Forelimb muscle (tissue), 1 donor: ENCODE measurements at regions not wholly inside any gene's neighbourhood (a gene's known extent, or its start where the extent isn't known, plus 50 kb on each side); places are given as distances from the start of the nearest gene placed in this dataset.

Experiments
- DNase-seq: peaks from one replicate; pipeline ENCODE4 v3.0.0-alpha.2; 2013; ENCODE audit warnings: low read depth

DNA sequence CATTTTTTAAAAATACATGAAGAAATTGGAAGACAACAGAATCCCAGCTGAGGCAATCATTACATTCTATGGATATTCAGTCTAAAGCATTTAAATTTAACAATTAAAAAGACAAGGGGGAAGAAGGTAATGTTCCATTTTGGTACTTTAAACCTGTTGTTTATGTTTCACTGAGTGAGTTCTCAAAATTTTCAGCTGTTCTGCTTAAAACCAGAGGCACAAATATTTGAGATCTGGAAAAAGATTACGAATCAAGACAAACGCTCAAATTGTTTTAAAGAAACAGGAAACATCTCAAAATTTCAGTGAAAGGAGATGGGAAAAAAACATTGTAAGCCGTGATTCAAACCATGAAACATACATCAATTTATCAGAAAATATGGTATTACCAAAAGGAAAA lies 656.2 kb upstream of the CHAC2 start:
- no peak for DNase-seq

DNA sequence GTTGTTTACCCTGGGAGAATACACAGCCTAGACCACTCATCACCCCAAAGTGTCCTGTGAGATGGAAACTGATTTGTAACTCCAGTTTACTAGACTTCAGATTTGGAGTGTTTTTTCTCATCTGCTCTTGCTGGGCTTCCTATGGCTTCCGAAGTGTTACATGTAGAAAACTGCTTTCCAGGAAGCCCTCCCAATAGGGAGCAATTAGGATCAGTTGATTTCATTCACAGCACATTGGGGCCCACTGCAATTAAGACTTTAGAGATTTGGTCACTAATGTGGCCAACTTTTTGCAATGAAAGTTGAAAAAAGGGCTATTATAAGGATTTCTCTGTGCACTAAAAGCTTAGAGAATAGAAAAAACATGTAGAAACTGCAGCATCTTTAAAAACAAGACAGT lies 656.6 kb upstream of the CHAC2 start:
- DNase-seq, result no peak

DNA sequence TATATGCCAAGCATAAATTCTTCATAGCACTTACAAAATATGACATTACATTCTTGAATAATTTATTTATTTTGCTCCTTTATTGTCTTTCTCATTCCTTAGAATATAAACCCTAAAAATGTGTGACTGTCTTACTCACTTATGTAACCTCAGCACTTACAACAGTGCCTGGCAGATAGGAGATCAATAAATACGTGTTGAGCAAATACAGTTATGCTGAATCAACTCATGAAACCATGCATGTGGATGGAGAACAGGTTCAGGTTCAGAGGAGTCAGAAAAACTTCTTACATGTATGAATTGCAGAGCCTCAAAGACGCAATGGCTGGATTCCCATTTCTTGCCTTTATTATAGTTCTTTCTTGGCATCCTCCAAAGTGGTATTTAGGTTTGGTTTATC lies 659.4 kb upstream of the CHAC2 start:
- DNase-seq, result no peak

DNA sequence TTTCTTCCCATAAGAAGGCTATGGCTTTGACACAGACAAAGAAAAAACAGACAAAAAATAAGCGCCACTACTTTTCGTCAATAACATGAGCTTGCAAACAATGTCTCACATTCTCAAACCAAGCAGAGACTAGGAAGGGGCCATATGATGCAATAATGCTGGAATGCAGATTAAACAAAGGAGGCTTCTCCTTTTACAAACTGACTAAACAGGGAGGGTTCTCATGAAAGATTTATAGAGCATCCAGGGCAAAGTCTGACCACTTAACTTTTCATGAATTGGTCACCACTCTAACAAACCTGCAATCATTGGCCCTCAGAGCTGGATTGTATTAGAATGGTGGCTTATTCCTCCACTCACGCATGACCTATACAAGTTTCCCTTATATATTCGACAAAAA lies 663.3 kb upstream of the CHAC2 start:
- no peak for DNase-seq

DNA sequence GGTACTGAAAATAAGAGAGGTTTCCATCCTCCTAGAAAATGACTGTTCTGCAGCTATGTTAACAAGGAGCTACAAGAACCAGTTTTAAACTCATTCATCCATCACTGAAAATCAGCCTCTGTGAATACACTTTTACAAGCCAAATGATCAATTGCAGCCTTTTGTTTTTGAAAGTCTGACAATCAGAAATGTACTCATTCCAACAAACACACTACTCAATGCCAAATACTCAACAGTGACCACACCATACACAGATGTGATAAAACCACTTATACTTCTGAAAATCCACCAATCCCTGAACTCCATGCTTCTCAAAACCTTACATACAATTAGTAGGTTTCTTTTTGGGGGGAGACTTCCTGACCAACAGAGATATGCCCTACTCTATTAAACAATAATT lies 663.9 kb upstream of the CHAC2 start:
- no peak for DNase-seq

DNA sequence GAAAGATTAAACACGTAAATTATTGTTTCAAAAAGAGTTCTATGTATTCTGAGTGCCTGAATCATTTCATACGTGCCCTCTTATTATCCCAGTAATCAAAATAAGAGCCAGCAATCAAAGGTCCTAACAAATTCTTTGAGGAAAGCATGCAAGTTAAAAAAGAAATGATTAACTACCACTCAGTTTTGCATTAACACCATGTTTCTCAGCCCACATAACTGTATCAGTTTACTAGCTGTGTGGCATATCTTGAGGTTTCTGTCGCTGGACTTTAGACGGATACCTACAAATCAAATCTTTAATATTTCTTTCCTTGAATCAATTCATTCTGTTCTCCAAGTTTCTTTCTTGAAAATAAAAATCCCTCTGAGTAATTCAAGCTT lies 668.9 kb upstream of the CHAC2 start:
- no peak for DNase-seq

DNA sequence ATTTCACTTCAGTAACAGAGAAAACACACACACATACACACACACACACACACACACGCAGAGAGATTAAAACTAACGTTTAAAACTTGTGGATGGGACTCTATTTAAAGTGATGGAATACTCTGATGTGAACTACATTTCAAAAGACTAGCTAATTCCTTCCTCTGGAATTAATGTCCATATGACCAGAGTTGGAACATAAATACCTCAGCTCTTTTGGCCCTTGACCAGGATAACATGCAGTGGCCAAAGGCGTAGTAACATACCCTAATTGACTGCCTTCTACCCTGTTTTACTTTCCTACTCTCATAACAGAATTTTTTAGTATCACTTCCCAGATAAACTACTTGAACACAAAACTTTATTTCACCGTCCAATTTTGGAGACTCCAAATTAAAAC lies 671.3 kb upstream of the CHAC2 start:
- DNase-seq, result no peak

DNA sequence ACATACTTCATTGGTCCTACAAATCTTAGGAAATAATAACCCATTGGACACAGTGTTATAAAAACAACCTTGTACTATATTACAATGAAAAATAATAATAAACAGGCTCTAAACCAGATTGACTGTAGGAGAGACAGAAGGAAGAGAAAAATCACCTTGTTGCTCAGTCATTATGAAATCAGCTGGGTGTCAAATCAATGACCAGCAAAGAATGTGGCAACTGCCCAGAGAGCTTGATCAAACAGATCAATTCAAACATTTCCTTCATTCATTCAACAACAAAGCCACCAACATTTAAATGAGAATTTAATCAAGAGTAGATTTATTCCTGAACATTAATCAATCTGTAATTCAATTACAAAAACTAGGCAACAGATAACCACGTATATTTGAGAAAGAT lies 671.9 kb upstream of the CHAC2 start:
- no peak for DNase-seq

DNA sequence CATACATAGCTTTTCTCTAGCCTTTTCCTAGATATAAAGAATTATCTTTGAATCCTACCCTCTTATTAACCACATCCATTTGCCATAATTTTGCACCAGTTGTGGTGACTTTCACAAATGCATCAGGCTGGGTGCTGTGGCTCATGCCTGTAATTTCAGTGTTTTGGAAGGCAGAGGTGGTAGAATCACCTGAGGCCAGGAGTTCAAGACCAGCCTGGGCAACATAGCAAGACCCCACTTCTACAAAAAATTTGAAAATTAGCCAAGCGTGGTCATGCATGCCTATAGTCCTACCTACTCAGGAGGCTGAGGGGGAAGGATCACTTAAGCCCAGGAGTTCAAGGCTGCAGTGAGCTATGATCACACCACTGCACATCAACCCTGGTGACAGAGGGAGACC lies 672.4 kb upstream of the CHAC2 start:
- DNase-seq, result no peak

DNA sequence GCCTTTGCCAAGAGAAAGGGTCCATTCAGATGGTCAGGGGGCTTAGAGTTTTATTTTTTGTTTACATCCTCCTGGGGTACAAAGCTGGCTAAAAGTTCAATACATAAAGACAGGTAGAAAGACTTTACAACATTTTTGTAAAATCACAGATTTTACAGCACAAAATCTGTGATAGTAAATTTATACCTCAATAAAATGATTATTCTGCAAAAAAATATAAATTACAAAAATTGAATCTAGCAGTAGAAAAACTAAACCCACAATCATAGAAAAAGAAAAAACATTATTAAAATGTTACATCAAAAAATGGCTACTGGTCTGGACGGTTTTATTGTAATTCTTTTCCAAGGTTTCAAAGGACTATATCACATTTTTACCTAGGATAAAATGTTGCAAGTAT lies 674.2 kb upstream of the CHAC2 start:
- no peak for DNase-seq

DNA sequence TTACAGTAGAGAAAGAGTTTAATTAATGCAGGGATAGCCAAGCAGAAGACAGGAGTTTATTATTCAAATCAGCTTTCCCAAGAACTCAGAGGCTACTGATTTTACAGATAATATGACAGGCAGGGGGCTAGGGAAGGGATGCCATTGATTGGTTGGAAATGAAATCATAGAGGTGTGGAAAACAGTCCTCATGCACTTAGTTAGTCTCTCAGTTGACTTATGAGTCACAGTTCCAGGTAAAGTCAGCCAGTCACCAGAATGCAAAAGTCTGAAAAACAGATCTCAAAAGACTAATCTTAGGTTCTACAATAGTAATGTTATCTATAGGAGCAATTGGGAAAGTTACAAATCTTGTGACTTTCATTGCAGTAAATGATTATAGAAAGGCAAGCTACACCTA lies 676.4 kb upstream of the CHAC2 start:
- DNase-seq, result no peak

DNA sequence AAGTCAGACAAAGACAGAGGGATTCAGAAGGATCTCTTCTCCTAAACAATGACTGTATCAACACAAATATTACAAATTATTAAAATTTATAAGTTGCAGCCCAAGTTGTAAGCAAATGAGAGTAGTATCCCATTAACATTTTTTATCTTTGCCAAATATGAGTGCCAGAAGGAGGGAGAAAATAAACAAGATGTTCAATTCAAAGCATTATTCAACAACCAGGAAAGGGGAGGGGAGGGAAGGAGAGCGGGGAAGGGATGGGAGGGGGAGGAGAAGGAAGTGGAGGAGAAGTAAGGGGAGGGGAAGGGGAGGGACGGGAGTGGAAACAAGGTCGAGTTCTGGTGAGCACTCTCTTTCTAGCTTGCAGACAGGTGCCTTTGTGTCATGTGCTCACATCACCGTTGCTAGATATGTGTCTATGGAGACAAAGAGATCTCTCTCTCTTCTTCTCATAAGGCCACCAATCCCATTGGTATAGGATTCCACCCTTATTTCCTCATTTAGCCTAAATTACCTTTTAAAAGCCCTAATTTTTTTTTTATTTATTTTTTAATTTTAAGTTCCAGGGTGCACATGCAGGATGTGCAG lies 679.6 kb upstream of the CHAC2 start:
- DNase-seq, result no peak

DNA sequence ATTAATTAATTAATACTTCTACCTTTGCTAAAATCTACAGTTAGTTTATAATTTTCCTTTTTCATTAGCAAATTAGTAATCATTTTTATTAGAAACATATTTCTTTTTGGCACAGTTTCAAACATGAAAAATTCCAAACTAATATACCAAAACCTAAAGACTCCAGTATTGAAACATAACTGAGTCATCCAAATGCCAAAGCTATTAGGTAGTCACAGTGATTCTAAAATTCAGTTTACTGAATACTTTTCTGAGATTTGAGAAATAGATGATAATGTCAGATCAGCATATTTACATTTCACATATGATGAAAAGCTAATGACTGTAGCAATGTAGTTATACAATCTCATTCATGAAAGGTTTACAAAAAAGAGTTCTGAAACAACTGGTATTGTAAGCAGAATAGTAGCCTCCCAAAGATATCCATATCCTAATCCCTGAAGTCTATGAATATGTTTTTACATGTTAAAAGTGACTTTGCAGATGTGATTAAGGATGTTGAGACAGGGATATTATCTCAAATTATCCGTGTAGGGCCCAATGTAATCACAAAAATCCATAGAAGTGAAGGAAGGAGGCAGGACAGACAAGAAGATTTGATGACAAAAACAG lies 680.2 kb upstream of the CHAC2 start:
- no peak for DNase-seq

DNA sequence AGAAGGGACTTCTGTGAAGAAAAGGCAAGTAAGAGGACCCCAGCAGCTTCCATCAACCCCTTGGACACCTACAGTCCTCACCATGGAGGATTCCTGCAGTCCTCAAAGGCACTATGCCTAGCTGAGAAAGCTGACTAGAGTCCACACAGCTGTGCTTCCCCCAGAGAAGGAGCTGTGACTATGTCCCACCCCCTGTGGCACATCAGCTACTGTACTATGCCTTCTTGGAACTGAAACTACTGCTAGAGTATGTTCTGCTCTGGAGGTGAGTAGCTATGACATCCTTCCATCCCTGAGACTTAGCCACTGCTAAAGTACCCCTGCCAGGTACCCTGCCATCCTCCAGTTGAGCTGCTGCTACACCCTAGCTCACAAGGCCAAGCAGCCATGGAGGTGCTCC lies 690.2 kb upstream of the CHAC2 start:
- no peak for DNase-seq

DNA sequence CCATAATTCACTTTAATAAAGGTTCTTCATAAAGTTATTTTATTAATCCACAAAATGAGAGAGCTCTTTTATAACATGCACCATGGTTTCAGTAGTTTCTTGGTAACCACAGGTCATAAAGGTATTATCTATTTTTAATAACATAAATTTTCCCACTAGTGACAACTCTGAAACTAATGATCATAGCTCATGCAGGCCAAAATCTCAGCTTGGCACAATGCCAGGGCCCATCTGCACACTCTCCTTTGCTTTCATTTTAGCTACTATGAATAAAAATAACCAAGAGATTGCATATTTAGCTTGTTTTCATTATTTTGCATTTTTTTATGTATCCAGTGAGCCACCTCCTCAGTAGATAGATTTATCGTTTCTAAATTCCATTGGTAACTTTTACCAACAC lies 691.8 kb upstream of the CHAC2 start:
- no peak for DNase-seq

DNA sequence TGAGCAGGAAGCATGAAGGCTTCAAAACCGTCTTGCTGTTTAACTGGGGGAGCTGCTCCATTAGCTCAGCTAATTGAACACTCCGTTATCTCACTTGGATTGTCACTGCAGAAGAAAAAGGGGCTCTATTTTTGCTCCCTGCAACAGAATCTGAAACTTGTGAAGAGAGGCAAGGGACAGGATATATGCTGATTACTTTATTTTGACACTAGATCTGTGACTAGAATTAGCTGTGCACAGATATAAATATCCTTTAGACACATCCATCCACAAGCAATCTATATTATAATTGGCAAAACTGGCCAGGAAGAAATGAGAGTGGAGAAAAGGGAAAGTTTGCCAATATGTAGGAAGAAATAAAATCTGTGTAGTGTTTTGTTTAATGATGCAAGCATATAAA lies 700.1 kb upstream of the CHAC2 start:
- DNase-seq, result no peak

DNA sequence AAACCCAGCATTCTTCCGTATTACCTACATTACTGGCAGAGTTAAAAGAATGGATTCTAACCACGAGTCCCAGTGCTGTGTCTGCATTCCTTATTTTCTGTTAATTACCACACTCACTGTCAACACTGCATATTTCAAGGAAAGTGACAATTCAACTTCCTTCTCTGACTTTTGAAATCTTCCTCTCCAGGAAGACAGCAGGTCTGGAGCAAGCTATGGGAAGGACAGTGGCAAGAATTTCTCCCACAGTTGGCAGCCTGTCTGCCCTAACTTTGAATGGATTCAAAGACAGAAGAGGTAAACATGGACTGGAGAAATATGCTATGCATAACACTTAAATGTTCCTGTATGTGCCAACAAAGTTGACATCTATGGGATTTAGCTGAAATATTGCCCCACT lies 700.5 kb upstream of the CHAC2 start:
- DNase-seq, result no peak

DNA sequence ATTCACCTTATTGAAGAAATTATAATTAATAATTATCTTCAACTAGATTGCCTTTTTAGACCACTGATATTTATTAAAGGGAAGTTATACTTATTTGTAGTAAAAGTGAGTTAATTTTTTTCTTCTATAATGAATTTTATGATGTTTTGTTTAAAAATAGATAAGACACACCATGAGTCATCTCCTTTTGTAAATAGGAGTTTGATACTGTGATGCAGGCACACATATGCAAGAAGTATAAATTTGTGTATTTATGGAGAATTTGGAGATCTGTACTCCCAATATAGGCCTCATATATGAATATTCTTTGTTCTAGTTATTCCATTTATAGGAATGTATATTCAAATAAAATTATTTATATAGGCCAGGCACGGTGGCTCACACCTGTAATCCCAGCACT lies 703.5 kb upstream of the CHAC2 start:
- DNase-seq, result no peak

DNA sequence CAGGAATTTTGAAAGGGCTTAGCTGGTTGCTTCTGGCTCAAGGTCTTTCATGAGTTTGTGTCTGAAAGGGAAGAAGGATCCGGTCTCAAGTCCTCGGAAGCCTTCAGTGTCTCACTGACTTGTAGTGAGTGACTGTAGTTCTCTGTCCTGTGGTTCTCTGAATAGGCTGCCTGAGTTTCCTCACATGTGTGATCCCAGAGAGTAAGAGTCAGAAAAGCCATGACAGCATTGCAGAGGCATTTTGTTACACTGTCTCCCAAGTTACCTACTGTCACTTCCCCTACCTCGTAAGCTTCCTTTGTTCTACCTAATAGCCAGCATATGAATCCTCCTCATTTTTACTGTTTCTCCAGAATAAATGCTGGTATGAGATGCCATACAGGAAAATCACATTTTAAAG lies 709.1 kb upstream of the CHAC2 start:
- no peak for DNase-seq

DNA sequence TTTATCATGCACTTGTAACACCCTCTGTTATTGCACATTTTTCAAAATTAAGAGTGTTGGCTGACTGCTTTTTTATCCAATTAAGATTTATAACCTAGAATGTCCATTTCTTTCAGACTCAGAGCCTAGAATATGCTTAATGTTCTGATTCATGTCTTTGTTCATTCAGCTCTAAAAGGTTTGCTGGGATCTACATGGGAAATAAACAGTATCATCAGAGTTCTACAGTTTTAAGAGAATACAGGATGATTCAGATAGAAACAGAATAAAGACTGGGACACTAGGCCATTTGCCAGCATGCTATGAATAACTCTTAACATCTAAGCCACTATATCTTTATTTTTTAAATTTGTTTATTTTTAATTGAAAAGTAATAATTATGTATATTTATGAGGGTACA lies 713.7 kb upstream of the CHAC2 start:
- DNase-seq, result no peak

DNA sequence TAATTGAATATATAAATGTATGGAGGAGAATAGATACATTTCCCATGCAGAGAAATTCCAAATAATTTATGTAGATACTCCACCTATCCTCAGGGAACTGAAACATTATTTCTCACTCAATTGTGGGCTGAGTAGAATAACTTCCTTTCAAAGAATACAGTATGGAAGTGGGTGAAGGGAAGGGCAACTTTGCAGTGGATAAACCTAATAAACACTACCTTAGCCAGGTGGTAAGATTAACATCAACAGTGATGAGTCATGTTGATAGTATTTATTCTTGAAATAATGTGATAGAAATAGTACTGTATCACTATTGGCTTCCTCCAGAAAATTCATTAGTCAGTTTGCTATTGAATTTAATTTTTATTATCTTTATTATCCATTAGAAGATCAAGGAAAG lies 716.4 kb upstream of the CHAC2 start:
- DNase-seq, result no peak

DNA sequence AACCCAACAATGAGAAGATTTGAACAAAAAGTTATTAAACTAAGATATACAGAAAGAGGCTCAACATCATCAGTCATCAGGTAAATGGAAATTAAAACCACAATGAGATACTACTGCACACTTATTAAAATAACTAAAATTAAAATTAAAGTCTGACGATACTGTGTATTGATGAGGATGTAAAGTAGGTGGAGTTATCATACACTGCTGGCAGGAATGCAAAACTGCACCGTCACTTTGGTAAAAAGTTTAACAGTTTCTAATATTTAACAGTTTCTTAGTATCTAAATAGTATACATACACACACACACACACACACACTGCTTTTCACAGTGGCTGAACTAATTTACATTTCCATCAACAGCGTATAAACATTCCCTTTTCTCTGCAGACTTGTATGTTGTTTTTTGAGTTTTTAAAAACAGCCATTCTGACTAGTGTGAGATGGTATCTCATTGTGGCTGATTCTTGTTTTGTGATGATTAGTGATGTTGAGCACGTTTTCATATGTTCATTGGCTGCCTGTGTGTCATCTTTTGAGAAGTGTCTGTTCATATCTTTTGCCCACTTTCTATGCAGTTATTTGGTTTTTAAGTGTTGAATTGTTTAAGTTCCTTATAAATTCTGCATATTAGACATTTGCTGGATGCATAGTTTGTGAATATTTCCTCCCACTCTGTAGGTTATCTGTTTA lies 726.9 kb upstream of the CHAC2 start:
- no peak for DNase-seq

DNA sequence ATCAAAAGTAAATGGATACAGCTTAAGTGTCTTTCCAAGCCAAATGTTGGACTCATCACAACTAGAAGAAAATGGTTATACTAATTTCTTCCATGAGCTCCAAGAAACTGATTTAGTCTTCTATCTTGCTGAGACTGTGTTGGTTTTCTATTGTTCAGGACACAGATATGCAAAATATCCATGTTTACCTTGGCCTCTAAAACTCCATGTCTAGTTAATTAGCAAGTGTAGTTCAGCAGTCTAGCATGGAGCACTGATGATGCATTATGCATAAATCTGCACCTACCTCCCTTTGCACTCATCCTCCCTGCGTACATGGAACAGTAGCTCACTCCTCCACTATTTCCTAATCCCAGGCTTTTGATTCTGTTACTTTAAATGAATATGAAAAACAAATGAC lies 731.4 kb upstream of the CHAC2 start:
- no peak for DNase-seq

DNA sequence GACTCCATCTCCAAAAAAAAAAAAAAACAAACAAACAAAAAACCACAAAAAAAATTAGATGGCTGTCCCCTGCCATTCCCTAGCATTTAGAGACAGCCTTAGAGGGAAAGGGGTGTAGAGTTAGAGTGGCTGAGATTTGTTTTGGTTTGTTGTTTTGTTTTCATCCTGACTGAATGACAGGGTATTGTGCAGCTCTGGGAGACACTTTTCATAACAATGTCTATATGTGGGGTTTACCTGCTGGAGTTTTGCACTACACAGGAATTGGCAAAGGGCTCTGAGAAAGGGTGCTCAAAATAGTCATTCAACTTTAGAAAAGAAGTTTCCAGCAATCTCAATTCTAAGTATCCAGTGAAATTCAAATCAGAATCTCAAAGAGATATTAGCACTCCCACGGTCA lies 732.5 kb upstream of the CHAC2 start:
- DNase-seq, result no peak
